ENCODE measurements at regions not wholly inside any gene's neighbourhood (a gene's known extent, or its start where the extent isn't known, plus 50 kb on each side); places are given as distances from the start of the nearest gene placed in this dataset.

DNA sequence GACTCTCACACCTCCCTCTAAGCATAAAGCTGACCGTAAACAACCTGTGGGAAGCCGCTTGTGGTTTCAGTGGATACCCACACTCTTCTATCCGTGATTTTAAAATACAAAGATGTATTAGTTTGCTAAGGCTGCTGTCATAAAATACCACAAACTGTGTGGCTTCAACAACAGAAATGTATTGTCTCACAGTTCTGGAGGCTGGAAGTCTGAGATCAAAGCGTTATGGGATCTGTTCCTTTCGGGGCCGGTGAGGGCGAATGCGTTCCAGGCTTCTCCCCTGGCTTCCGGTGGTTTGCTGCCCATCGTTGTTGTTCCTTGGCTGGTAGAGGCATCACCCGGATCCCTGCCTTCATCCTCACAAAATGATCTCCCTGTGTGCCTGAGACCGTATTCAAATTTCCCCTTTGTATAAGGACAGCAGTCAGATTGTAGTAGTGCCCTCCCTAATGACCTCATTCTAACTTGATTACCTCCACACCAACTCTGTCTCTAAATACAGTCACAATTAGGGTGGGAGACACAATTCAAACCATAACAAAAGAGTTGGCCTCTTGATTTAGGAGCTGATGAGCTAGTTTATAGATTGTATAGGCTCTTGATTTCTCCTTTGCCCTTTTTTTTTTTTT lies 210.6 kb upstream of the SOX4 start:
- TF ChIP-seq EZH2 (IDR thresholded peaks at IDR 0.05; ENCODE audit: borderline replicate concordance, insufficient read depth, low read depth, low read length, poor library complexity, severe bottlenecking): no peak
- TF ChIP-seq, protein P1, sequence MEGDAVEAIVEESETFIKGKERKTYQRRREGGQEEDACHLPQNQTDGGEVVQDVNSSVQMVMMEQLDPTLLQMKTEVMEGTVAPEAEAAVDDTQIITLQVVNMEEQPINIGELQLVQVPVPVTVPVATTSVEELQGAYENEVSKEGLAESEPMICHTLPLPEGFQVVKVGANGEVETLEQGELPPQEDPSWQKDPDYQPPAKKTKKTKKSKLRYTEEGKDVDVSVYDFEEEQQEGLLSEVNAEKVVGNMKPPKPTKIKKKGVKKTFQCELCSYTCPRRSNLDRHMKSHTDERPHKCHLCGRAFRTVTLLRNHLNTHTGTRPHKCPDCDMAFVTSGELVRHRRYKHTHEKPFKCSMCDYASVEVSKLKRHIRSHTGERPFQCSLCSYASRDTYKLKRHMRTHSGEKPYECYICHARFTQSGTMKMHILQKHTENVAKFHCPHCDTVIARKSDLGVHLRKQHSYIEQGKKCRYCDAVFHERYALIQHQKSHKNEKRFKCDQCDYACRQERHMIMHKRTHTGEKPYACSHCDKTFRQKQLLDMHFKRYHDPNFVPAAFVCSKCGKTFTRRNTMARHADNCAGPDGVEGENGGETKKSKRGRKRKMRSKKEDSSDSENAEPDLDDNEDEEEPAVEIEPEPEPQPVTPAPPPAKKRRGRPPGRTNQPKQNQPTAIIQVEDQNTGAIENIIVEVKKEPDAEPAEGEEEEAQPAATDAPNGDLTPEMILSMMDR (IDR thresholded peaks at IDR 0.05): no peak
- Histone ChIP-seq H2AFZ (ENCODE audit: insufficient read depth, low read depth, low read length, poor library complexity, severe bottlenecking) (no peak overlapping the region), H3K4me2 (replicated peaks; ENCODE audit: low read depth, low read length, poor library complexity, severe bottlenecking) (no peak overlapping the region), H3K79me2 (ENCODE audit: control insufficient read depth, insufficient read depth, low read length) (no peaks in the 10 kb centered on the region), H3K4me1 (ENCODE audit: control insufficient read depth in 2 of 2, insufficient read depth in 2 of 2, low read length in 2 of 2) (no peaks in the 10 kb centered on the region), H3K4me3 (ENCODE audit: control extremely low read depth in 1 of 5, extremely low read depth in 1 of 5, insufficient read depth in 1 of 5, low read depth in 2 of 5, low read length in 4 of 5) (no peak overlapping the region), H3K27me3 (replicated peaks in 1 of 4; ENCODE audit: control extremely low read depth in 1 of 4, control insufficient read depth in 3 of 4, insufficient read depth in 4 of 4, low read length in 3 of 4) (no peaks in the 10 kb centered on the region), H4K20me1 (ENCODE audit: control insufficient read depth, insufficient read depth, low read length, poor library complexity, severe bottlenecking) (no peaks in the 10 kb centered on the region), H3K9me3 (ENCODE audit: control extremely low read depth in 1 of 3, control insufficient read depth in 2 of 3, insufficient read depth in 1 of 3, low read length in 2 of 3) (peaks cover 0 to 3% (median 0%) of the 10 kb centered on the region in 3 donors), H3K36me3 (replicated peaks in 1 of 2; ENCODE audit: control extremely low read depth in 1 of 2, control insufficient read depth in 1 of 2, extremely low read depth in 1 of 2, insufficient read depth in 2 of 2, low read length in 1 of 2) (no peaks in the 10 kb centered on the region), H3K9ac (ENCODE audit: low read length) (no peak overlapping the region), H3K27ac (ENCODE audit: low read length in 2 of 2) (no peak overlapping the region)
- ChIA-PET CTCF (no interaction called here), POLR2A (no interaction called here)
- intact Hi-C loops (cut with micrococcal nuclease): no loop called here
- H3K27ac Mint-ChIP-seq: no peak overlapping the region
- no peak overlapping the region for H3K4me3 Mint-ChIP-seq
- no peaks in the 10 kb centered on the region for H3K4me1 Mint-ChIP-seq
- WGBS (ENCODE audit: insufficient coverage): 100% methylated on average over 7 of the region's 12 CpGs
- no peaks in the 10 kb centered on the region for H3K27me3 Mint-ChIP-seq
- ATAC-seq (ENCODE audit: low read depth): no peak
- DNase-seq: no peak
- H3K9me3 Mint-ChIP-seq (ENCODE audit: insufficient read depth): no peaks in the 10 kb centered on the region

DNA sequence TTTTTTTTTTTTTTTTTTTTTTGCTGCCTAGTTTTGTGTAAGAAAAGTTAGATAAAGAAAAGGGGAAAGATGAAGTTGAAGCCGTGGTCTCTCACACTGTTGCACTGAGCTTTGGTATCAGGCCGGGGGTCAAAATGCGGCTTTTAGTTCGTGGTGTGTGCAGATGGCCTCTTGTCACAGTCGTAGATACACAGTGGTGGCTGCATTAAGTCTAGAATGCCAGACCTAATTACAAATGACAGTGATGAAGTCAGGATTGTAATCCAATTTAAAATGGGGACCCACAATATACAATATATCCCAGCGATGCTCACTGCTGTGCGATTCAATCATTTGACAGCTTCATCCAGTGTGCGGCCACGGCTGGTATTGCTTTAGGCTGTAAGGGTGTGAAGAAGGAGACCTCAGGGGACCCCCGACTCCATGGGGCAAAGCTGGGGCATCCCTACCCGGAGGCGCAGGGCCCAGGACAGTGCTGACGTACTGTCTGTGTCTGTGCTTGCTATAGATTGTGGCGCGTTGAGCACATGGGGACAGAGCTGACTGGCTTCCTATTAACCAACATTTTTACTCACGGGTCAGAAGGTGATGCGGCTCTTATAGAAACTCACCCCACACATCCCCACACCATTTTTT lies 210.0 kb upstream of the SOX4 start:
- H3K27me3 Mint-ChIP-seq: no peaks in the 10 kb centered on the region
- no peak overlapping the region for H3K4me2 ChIP-seq (replicated peaks; ENCODE audit: low read depth, low read length, poor library complexity, severe bottlenecking)
- no peaks in the 10 kb centered on the region for H4K20me1 ChIP-seq (ENCODE audit: control insufficient read depth, insufficient read depth, low read length, poor library complexity, severe bottlenecking)
- H3K9ac ChIP-seq (ENCODE audit: low read length): no peak overlapping the region
- peaks cover 0 to 3% (median 0%) of the 10 kb centered on the region in 3 donors for H3K9me3 ChIP-seq (ENCODE audit: control extremely low read depth in 1 of 3, control insufficient read depth in 2 of 3, insufficient read depth in 1 of 3, low read length in 2 of 3)
- no peak overlapping the region for H2AFZ ChIP-seq (ENCODE audit: insufficient read depth, low read depth, low read length, poor library complexity, severe bottlenecking)
- H3K27me3 ChIP-seq (replicated peaks in 1 of 4; ENCODE audit: control extremely low read depth in 1 of 4, control insufficient read depth in 3 of 4, insufficient read depth in 4 of 4, low read length in 3 of 4): no peaks in the 10 kb centered on the region
- no peaks in the 10 kb centered on the region for H3K4me1 Mint-ChIP-seq
- H3K4me3 Mint-ChIP-seq: no peak overlapping the region
- ChIA-PET CTCF (no interaction called here), POLR2A (no interaction called here)
- no peak for TF ChIP-seq EZH2 (IDR thresholded peaks at IDR 0.05; ENCODE audit: borderline replicate concordance, insufficient read depth, low read depth, low read length, poor library complexity, severe bottlenecking)
- TF ChIP-seq, protein P1 (IDR thresholded peaks at IDR 0.05): no peak
- no peak overlapping the region for H3K27ac ChIP-seq (ENCODE audit: low read length in 2 of 2)
- intact Hi-C loops (cut with micrococcal nuclease): no loop called here
- ATAC-seq (ENCODE audit: low read depth): no peak
- no peak overlapping the region for H3K27ac Mint-ChIP-seq
- H3K4me3 ChIP-seq (ENCODE audit: control extremely low read depth in 1 of 5, extremely low read depth in 1 of 5, insufficient read depth in 1 of 5, low read depth in 2 of 5, low read length in 4 of 5): no peak overlapping the region
- no peaks in the 10 kb centered on the region for H3K9me3 Mint-ChIP-seq (ENCODE audit: insufficient read depth)
- no peaks in the 10 kb centered on the region for H3K4me1 ChIP-seq (ENCODE audit: control insufficient read depth in 2 of 2, insufficient read depth in 2 of 2, low read length in 2 of 2)
- H3K36me3 ChIP-seq (replicated peaks in 1 of 2; ENCODE audit: control extremely low read depth in 1 of 2, control insufficient read depth in 1 of 2, extremely low read depth in 1 of 2, insufficient read depth in 2 of 2, low read length in 1 of 2): no peaks in the 10 kb centered on the region
- DNase-seq: no peak
- H3K79me2 ChIP-seq (ENCODE audit: control insufficient read depth, insufficient read depth, low read length): no peaks in the 10 kb centered on the region
- 96% methylated on average over 10 of the region's 17 CpGs for WGBS (ENCODE audit: insufficient coverage)

All from B cell (primary cell).